ENCODE measurements at regions not wholly inside any gene's neighbourhood (a gene's known extent, or its start where the extent isn't known, plus 50 kb on each side); places are given as distances from the start of the nearest gene placed in this dataset.

GRCh38 chr5:60020457-60020856, 126.9 kb upstream of the PDE4D start:
- TF ChIP-seq, protein P1, sequence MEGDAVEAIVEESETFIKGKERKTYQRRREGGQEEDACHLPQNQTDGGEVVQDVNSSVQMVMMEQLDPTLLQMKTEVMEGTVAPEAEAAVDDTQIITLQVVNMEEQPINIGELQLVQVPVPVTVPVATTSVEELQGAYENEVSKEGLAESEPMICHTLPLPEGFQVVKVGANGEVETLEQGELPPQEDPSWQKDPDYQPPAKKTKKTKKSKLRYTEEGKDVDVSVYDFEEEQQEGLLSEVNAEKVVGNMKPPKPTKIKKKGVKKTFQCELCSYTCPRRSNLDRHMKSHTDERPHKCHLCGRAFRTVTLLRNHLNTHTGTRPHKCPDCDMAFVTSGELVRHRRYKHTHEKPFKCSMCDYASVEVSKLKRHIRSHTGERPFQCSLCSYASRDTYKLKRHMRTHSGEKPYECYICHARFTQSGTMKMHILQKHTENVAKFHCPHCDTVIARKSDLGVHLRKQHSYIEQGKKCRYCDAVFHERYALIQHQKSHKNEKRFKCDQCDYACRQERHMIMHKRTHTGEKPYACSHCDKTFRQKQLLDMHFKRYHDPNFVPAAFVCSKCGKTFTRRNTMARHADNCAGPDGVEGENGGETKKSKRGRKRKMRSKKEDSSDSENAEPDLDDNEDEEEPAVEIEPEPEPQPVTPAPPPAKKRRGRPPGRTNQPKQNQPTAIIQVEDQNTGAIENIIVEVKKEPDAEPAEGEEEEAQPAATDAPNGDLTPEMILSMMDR (IDR thresholded peaks at IDR 0.05; ENCODE audit: poor library complexity) = no peak
- TF ChIP-seq EZH2 (IDR thresholded peaks at IDR 0.05; ENCODE audit: borderline replicate concordance) (no peak), EZH2phosphoT487 (IDR thresholded peaks at IDR 0.05; ENCODE audit: low read depth, severe bottlenecking, unreplicated experiment) (no peak)
